HG02642 (cell line): ENCODE measurements at regions not wholly inside any gene's neighbourhood (a gene's known extent, or its start where the extent isn't known, plus 50 kb on each side); places are given as distances from the start of the nearest gene placed in this dataset.

ENCODE experiments used
- ATAC-seq: cut with Tn5 transposase; IDR thresholded peaks from one replicate; pipeline ENCODE4 v1.9.1; 2021; ENCODE audit warnings: mild to moderate bottlenecking; ENCODE audit not compliant: unreplicated experiment, poor library complexity

- no peak for ATAC-seq
These were observed 99.2 kb downstream of the C12orf50 start for GRCh38 chr12:87930033-87930432.

DNA sequence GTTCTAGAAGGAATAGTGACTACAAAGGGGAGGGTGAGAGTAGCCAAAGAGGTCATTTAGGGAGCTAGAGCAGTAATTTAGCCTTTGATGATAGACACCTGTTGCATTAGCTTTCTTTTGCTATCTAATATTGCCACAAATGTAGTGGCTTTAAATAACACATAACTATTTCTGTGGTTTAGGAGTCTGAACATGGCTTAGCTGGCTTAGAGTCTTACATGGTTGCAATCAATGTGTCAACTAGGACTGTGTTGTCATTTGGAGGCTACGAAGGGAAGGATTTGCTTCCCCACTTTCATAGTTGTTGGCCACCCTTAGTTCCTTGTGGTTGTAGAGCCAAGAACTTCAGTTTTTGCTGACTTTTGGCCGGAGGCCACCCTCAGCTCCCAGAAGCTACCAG lies 99.9 kb downstream of the C12orf50 start:
- no peak for ATAC-seq

GRCh38 chr12:87928031-87928430 lies 101.2 kb downstream of the C12orf50 start:
- ATAC-seq = no peak

DNA sequence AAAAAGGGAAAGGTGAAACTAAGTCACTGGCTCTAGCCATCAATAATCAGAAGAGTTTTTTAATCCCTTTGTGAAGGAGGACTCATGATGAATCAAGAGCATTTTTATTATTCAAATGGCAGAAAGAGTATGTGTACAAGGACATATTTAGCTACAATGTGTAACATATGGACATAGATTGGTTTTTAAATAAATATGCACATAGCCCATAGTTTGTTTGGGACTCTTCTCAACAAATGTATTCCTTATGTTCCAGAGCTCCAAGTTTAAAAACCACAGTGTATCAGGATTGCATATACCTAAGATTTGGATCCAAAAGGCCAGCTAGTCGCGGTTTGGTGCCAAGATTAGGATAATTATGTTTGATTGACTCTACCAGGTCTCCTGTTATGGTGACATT lies 104.2 kb downstream of the C12orf50 start:
- no peak for ATAC-seq

DNA sequence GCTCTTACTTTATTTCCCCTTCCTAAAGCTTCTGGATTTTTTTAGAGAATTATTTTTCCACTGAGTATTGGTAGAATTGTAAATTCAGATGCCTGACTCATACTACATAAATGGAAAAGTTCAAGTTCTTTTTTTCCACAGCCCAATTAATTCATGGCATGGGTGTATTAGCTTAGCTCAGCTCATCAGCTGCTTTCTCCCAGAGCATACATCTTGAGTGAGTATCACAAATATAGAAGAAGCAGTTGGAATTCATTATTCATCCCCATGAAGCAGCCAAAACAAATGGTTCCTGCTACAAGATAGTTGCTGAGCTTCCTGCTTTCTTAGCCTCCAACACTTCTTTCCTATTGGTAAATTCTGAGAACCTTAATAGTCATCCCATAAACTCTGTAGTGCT lies 105.1 kb downstream of the C12orf50 start:
- no peak for ATAC-seq

DNA sequence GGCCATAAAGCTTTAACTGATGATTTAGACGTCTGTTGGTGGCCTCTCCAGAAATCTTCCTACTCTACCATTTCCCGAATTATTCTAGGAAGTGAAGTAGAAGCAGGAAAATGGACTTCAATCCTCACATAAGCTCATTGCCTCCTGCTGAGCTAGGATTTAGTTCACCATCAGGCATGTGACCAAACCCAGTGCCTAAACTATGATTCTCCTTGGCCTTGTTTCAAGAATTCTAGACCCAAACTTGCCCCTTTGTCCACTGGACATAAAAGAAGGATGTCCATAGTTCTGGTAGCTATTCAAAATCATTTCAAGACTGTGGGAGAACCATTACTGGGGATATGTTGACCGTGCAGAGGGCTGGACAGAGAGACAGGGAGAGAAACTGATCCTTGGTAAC lies 105.8 kb downstream of the C12orf50 start:
- no peak for ATAC-seq

DNA sequence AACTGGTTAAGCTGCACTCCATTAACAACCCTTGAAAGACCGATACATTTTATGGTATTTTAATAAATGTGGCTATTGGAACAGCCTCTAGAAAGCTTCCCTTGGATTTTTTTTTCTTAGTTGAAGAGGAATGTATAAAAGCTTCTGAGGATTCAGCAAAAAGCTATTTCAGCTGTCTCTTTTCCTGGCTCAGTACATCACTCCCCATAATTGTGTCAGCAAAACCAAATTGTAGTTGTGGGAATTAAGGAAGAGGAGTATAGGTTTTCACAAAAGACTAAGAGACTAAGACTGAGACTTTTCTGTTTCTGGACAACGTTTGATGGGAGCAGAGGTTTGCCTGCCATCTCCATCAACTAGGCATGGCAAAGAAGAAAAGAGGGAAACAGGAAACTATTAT lies 106.5 kb downstream of the C12orf50 start:
- ATAC-seq = no peak

DNA sequence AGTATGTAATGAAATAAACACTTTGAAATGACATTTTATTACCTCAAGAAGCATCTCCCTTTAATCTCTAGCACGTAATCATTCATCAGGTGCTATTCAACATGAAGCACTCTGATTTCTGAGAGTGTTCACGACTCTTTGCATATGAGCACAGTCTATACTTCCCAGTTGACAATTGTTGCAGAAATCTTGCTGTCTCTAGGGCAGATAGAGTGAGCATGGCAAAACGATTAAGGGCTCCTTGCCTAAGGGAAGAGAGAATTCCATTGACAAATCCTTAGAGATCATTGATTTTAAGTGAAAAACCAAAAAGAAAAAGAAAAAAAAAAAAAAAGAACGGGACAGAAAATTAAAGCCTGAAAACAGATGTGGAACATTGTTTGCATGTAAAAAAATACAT lies 107.6 kb downstream of the C12orf50 start:
- no peak for ATAC-seq

DNA sequence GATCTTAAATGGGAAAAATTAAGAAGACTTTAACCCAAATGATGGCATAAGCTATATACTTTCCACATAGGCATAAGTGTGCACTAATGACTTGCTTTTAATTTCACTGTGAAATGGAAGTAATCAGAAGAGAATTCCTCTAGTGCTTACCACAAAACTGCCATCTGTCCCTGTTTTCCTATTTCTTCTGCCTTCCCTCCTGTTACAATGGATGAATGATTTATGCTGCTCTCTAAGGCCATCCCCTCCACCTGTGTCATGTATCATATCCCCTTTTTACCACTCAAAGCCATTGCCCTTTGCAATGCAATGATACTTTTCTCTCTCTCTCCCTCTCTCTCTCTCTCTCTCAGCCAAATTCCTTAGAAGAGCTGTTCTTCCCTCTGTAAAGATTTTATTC lies 109.1 kb downstream of the C12orf50 start:
- no peak for ATAC-seq

DNA sequence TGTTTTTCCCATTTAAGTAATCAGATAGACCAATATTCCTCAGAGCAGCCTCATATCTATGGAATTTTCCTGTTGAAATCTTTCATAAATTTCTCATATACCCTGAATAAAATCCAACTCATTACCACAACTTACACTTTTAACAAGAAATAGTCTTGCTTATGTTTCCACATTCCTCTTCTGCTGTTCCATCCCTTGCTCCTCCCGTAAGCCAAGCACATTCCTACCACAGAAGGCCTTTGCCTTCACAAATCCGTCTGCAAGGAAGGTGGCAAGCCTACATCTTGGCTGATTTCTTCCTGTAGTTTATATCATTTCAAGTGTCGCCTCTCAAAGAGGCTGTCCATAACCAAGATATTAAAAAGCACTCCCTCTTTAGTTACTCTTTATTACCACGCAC lies 127.7 kb downstream of the C12orf50 start:
- no peak for ATAC-seq

DNA sequence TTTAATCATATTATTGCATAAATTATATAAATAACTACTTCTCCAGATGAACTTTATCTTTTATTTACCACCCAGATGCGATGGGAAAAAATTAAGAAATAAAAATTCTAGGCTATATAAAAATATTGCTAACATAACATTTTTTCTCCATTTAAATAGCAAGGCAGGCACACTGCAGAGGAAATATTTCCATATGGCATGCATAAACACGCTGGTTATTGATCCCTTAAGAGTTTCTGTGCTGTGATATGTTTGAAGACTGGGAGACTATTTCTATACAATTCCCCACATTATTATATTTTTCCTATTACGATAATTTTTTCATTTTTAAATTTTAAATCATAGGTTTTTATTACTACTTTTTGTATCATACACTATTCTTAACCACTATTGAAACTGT lies 131.5 kb downstream of the C12orf50 start:
- ATAC-seq = no peak

DNA sequence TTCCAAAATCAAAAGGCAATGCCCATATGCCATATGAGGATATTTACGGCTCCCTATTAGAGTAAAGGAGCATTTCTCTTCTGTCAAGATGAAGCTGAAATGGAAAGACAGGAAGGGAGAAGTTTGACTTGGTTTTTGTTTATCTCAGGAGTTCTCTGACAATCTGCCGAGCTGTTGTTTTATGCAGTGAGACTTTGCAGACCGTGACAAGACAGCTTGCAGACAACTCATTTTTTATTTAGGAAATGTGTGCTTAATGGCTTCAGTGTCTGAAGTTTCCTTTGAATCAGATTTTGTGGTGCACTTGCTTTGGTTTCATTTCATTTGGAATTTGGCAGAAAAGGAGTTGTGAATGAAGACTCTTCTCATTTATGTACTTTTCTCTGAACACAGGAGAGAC lies 145.4 kb downstream of the C12orf50 start:
- ATAC-seq = no peak

DNA sequence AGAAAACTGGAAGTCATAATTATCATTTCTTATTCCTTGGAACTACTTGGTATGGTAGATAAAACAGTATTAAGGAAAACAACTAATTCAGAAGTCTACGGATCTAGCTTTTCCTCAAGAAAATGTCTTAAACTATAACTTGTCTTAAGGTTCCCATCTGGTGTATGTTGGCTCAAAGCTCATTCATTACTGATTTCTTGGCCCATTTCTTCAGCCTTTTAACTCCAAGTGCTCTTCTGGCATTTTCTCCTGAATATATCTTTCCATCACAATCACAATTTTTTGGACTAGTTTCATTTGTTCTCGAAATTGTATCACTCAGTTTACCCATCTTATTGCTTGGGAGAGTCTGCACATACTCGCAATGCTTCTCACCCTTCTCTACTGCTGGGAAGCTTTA lies 150.1 kb downstream of the C12orf50 start:
- no peak for ATAC-seq

DNA sequence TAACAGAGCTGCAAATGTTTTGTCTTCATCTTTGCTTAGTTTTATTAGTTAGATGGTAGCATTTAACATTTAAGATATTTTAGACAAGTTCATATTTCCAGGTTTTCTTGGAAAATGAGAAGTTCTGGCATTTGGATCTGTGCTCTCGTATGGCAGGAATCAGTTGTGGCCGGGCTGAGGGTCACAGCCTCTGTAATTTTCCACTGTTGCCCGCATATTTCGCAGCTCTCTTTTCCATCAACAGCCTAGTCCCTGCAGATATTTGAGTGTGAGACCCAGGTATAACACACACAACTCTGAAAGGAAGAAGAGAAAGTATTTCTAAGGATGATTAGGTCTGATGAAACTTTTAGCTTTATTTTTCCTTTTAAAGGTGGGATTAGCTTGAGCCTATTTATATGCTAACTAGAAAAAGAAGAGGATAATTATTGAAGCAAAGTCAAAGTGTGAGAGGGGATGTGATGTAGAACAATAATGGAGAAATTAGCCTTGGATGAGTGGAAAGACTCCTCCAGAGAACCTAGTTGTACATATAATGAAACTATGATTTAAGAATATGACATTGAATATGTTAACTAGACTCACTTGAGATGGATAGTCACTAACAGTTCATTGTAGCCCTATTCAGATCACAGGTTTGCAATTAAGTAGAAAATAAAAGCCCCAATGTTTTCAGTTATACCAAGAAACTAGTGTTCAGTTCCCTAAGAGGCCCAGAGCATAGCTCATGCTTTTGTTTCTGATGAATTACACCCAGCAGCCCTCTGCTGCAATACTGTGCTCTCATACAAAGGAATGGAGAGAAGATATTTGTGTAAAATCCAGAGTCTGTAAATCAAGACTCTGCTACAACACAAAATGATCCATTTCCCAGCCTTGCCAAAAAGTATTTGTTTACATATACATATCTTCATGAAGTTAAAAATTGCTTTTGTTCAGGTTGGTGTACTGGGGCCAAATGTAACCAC lies 158.4 kb downstream of the C12orf50 start:
- ATAC-seq = no peak

GRCh38 chr12:87870061-87870460 lies 159.1 kb downstream of the C12orf50 start:
- ATAC-seq = no peak

DNA sequence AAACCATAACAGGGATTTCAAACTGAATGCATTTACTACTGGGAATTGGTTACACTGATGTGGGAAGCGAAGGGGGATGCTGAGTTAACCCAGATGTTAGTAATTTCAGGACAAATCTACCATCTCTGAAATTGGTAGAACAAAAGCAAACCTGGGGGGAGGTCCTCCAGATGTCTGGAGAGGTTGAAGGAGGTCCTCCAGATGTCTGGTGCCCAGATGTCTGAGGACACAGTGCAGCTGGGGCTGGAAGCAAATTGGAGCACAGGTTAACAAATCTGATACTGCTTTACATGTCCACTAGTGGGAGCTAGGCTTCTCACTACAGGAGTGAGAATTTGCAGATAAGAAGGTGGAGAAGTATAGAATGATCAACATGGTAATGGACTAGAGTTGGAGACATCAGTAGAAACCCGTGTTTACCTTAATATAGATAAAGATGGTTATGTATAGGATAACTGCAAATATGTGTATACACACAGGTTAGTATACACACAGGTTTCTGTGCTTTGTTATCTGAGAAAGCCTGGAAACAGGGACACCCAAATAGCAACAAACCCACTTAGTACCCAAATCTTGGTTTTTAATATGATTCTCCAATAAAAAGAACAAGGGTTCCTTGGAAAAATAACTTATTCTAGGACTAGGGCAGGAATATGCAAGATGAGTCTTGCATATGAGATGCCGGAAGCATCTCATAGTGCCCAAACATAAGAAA lies 162.5 kb downstream of the C12orf50 start:
- no peak for ATAC-seq

GRCh38 chr12:87861791-87862190 lies 167.4 kb downstream of the C12orf50 start:
- no peak for ATAC-seq

DNA sequence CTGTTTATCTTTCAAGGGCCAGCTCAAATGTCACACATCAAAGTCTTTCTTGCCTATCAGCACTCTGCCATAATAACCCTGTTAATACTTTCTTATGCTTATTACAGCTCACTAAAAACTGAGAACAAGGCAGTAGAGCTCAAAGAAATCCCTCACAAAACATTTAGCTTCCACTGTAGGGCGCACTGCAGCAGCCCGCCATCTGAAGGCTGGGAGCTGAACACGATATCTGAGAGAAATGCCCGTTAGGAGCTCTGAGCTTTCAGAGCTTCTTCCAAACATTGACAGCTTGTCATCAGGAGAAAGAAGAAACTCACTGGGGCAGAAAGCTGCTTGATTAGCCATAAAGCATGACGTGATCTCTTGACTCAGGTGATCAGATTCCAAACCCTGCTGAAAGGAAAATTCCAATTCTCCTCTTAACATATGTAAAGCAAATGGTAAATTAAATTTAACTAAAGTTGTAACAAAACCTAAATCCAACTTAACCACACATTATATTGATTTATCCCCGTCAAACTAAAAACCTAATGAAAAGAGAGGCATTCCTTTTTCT lies 175.7 kb downstream of the C12orf50 start:
- no peak for ATAC-seq

GRCh38 chr12:87849074-87849473 lies 180.1 kb downstream of the C12orf50 start:
- ATAC-seq = no peak

DNA sequence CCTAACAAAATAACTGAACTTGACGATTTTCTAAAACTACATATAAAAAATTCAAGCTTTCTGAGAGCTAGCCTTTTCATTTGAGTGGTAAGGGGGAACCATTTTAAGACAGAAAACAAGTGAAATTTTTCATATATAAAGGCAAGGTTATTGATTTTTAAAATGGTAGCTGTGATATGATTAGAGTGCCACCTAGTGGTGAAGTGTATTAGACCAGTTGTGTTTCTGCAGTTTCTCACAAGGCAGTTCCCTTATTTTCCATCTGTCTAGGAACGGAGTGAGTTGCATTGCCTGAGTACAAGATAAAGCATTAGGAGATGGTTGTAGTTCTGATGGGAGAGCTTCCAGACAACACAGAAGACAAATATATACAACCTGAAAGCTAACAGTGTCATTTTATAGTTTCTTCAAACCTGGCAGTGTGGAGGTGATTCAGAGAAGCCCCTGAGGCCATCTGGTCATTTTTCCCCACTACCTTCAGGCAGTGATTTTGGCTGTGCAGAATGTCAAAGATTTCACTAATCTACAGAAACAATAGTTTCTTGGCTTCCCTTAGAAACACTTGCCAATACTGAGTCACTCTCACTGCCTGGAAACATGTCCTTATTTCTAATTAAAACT lies 180.8 kb downstream of the C12orf50 start:
- no peak for ATAC-seq

- no peak for ATAC-seq
These were observed 182.1 kb downstream of the C12orf50 start for GRCh38 chr12:87847147-87847546.
